ENCODE measurements at regions not wholly inside any gene's neighbourhood (a gene's known extent, or its start where the extent isn't known, plus 50 kb on each side); places are given as distances from the start of the nearest gene placed in this dataset.

DNA sequence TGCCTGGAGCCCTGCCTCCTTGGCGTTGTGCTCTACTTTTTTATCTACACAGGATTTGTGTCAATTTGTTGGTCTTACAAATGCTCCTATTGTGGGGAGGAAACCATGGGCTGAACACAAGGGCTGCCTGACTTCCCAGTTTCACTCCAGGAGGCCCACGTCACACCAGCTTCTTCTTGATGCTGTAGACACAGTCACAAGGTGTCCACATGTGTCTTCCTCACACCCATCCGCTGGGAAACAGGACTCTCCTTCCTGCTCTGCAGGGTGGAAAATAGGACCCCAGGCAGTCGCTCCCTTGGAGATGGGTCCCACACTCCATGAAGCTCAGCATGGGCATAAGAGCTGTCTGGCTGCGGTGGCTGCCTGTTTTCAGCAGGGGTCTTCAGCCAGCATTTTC is 468.2 kb downstream of the EPHA4 start:
- no peak for DNase-seq
- in situ Hi-C loops (cut with MboI; ENCODE audit: low pct_unique_long_range_greater_than_20kb, low sequenced_read_pairs), result no loop called here

DNA sequence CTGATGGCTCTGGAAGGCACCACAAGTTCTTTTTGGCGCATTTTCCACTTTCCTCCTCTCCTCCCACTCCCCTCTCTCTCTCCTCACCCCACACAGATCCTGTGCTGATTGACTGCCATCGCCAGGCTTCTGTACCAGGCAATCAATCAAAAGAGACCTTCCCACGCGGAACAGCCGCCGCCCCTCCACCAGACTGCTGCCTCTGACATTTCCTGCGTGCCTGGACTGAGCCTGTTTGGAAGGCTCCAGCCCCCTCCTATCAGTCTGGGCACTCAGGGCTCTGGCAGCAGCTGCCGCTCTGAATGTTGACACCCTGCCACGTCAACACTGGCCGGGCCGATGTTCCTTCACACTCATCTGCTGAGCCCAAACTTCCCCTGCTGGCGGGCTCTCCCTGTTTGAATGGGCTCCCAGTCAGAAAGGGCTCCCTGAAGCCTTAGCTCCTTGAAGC is 467.7 kb downstream of the EPHA4 start:
- in situ Hi-C loops (cut with MboI; ENCODE audit: low pct_unique_long_range_greater_than_20kb, low sequenced_read_pairs), result no loop called here
- DNase-seq, result no peak

DNA sequence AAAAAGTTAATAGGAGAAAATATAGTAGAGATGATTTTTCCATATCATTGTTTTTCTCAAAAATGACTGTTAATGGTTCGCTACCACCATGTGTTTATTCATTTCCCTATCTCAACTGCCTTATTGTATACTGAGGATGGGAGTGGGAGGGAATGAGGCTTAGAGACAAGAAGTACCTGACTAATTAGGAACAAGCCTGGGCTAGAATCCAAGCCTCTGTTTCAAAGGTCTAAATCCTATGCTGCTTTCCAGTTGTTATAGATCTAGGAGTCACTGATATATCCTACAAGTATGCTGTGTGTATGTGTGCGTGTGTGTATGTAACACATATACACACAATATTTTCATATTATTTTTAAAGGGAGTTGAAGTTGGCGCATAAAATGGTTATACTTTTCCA is 465.9 kb downstream of the EPHA4 start:
- no peak for DNase-seq
- in situ Hi-C loops (cut with MboI; ENCODE audit: low pct_unique_long_range_greater_than_20kb, low sequenced_read_pairs), result no loop called here

DNA sequence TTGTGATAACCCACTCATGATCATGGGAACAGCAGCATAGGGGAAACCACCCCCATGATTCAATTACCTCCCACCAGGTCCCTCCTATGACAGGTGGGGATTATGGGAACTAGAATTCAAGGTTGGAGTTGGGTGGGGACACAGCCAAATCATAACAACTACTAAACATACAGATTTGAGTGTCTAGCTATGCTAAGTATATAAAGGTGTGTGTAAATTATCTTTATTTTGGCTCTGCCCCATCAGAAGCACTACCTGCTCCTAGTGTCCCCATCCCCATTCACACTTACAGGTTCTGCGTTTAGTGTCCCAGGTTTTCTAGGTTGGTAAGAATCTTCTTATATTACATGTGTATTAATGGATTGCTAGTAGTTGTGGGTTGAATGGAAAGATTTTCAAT is 464.7 kb downstream of the EPHA4 start:
- in situ Hi-C loops (cut with MboI; ENCODE audit: low pct_unique_long_range_greater_than_20kb, low sequenced_read_pairs), result no loop called here
- DNase-seq, result no peak

DNA sequence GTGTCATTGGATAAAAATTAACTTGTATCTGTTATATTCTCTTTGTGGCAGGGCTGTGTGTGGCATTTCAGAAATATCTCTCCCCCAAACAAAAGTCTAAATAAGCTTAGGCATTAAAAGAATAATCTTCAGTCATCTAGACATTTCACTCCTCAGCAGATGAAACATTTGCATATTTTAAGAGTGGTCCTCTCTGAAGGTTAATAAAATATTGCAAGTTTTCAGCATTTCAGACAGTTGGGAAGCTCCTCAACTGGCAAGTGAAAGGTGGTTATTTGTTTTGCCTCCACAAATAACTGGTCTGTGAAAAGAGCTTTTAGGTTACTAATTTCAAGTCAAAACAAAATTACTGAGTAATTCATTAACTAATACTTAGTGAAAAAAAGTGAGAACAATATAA is 462.6 kb downstream of the EPHA4 start:
- DNase-seq, result no peak
- in situ Hi-C loops (cut with MboI; ENCODE audit: low pct_unique_long_range_greater_than_20kb, low sequenced_read_pairs), result no loop called here

DNA sequence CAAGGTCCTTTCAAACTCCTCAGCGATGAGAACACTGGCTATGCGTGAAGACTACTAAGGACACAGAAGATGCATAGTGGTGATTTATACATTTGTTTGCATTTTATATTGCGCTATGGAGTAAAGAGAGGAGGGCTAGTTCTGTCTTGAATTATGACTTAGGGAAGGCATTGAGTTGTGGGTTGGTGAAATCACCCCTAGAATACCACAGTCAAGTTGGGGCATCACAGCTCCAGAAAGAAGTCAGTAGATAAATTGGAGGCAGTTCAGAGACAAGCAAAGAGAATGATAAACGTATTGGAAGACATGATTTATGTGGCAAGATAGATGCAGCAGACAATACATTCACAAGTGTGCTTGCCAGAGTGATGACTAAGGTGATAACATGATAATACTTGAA is 460.4 kb downstream of the EPHA4 start:
- DNase-seq, result no peak
- in situ Hi-C loops (cut with MboI; ENCODE audit: low pct_unique_long_range_greater_than_20kb, low sequenced_read_pairs), result no loop called here

DNA sequence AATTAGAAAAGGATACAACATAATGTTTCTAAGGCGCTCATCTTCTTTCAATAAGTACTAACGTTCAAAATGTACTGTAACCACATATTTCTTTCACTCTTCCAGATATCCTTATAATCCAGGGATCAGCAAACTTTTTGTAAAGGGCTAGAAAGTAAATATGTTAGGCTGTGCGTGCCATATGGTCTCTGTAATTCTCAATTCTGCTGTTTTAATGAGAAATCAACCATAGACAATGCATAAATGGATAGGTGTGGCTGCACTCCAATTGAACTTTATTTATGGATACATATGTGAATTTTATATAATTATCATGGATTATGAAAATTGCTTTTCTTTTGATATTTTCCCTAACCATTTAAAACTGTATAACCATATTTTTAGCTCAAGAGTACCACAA is 459.4 kb downstream of the EPHA4 start:
- DNase-seq, result no peak
- in situ Hi-C loops (cut with MboI; ENCODE audit: low pct_unique_long_range_greater_than_20kb, low sequenced_read_pairs), result no loop called here

DNA sequence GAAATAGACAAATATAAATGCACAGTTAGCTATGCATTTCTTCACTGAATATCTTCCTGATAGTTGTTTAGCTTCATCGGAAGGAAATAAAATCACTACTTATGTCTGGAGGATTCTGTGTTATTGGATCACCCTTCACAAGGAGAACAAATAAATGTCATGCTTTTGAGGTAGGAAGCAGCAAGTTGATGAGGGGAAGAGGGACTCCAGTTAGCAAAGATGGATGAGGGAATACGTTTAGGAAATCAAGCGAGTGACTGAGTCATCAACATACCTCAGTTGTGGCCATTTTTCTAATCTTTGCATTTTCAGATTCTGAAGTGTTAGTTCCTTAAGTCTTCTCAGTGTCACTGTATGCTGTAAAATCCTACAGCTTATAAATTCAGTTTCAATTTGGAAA is 456.2 kb downstream of the EPHA4 start:
- no peak for DNase-seq
- in situ Hi-C loops (cut with MboI; ENCODE audit: low pct_unique_long_range_greater_than_20kb, low sequenced_read_pairs), result no loop called here

DNA sequence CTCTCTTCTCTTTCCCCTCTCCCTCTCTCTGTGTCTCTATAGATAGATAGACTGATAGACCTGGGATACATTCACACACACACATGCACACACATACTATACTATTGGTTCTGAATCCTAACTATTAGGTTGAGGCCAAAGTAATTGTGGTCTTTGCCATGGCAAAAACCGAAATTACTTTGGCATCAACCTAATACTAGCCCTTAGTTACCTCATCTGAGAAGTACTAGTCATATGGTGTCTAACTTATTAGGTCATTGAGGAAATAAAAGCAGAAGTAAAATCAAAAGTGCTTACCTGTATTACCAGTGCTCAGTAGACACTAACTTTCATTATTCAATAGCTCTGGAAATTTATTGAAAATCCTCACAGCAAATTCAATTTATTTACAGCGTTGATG is 451.5 kb downstream of the EPHA4 start:
- no peak for DNase-seq
- in situ Hi-C loops (cut with MboI; ENCODE audit: low pct_unique_long_range_greater_than_20kb, low sequenced_read_pairs), result no loop called here

DNA sequence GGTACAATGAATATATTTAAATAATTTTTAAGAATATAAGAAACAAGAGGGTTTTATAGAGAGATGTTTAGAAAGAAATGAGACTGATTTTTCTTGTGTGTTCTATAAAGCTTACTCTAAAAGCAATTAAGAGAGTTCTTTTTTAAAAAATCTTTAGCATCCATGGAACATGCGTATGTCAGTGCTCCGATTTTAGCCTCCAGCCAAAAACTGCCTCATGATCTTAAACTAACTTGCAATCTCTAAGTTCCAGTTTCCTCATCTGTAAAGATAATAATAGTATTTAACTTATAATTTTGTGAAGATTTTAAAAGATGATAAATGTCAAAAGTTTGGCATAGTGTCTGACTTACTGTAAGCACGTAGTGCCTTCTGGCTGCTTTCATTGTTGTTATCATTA is 448.7 kb downstream of the EPHA4 start:
- no peak for DNase-seq
- in situ Hi-C loops (cut with MboI; ENCODE audit: low pct_unique_long_range_greater_than_20kb, low sequenced_read_pairs), result no loop called here

DNA sequence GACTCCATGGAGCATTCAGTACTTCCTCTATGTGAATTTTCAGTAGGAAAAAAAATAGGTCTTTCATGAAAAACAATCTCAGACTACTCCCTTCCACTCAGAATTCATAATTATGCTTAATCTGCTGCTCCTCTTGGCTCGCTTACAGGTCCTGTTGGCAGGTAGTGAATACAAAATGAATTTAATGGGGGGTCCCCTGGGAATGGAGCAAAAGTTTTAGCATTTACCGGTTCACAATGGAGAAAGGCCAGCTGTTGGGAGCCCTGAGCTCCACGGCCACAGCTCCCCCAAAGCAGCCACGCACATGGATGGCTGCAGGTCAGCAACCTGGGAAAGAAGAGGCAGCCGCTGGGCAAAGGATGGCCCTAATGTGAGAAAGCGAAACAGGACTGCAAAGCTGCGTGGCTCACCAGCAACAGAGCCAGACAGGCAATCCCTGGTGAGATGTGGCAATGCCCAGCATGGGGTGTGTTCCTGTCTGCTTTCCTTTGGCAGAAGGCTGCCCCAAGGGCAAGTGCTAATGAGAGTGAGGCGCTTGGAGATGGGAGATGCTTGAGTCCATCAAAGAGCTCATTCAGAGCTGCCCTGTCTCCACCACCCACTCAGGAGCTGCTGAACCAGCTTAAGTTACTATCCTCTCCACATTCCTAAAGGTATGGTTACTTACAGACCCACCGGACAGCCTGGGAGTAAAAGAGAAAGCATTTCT is 447.4 kb downstream of the EPHA4 start:
- in situ Hi-C loops (cut with MboI; ENCODE audit: low pct_unique_long_range_greater_than_20kb, low sequenced_read_pairs), result no loop called here
- no peak for DNase-seq

DNA sequence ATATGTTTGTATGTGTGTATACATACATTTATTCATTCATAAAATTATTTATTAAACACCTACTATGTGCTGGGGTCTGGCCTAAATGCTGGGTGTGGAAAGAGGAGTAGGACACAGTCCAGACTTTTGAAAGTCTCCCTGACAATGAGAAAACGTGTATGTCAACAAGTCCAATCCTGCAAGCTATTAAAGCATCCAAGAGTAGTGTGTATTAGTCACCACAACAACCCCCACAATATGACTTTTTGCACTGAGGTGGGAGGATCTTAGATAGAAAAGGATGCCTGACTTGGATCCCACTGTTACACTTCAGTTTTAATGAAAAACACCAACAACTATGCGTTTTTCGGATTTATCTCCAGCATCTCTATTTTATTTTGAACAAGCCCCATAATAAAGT is 446.4 kb downstream of the EPHA4 start:
- in situ Hi-C loops (cut with MboI; ENCODE audit: low pct_unique_long_range_greater_than_20kb, low sequenced_read_pairs), result no loop called here

DNA sequence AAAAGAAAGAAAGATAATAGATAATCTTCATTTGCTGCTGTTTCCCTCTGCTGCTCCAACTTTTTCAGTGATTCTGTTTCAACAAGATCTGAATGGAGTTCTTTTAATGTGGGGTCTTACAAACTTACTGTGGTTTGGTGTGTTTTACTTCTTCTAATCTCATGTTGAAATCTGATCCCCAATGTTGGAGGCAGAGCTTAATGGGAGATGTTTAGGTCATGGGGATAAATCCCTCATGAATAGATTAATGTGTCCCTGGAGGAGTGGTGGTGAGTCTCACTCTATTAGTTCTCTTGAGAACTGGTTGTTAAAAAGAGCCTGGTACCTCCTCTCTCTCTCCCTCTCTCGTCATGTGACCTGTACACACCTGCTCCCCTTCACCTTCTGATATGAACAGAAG is 442.4 kb downstream of the EPHA4 start:
- in situ Hi-C loops (cut with MboI; ENCODE audit: low pct_unique_long_range_greater_than_20kb, low sequenced_read_pairs), result no loop called here
- DNase-seq, result no peak

More for the DNA sequence above, 446.4 kb downstream of the EPHA4 start:
- no peak for DNase-seq

DNA sequence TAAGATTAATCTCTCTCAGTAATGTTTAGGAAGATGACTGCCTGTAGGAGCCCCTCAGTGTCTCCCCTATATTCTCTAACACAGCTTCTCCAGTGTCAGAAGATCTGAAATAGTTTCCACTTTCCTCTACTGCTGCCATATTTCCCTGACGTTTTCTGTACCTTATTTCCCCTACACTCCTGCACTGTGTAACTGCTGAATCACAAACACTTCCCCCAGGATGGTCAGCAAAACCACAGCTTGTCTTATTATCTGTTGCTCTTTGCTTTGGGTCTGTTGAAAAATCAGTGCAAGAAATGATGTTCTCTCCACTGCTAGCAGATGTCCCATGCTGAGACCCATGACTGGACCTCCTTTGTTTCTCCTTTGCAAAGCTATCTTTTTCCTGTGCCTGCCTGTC is 441.7 kb downstream of the EPHA4 start:
- in situ Hi-C loops (cut with MboI; ENCODE audit: low pct_unique_long_range_greater_than_20kb, low sequenced_read_pairs), result no loop called here
- DNase-seq, result no peak

DNA sequence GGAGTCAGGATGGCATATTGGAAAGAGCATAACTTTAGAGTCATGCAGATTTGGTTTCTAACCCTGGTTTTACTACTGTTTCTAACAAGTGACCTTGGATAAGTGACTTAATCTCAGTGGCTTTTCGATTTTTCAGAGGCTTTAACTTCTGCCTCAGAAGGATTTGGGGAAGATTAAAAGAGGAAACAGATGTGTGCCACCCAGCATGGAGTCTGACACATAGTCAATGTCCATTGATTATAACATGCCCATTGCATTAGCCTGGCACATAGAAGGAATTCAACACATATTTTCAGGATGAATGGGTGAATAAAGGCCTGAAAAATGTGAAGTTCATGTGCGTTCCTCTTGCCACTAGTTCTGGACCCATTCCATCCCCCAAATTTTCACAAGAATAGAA is 438.2 kb downstream of the EPHA4 start:
- no peak for DNase-seq
- in situ Hi-C loops (cut with MboI; ENCODE audit: low pct_unique_long_range_greater_than_20kb, low sequenced_read_pairs), result no loop called here

DNA sequence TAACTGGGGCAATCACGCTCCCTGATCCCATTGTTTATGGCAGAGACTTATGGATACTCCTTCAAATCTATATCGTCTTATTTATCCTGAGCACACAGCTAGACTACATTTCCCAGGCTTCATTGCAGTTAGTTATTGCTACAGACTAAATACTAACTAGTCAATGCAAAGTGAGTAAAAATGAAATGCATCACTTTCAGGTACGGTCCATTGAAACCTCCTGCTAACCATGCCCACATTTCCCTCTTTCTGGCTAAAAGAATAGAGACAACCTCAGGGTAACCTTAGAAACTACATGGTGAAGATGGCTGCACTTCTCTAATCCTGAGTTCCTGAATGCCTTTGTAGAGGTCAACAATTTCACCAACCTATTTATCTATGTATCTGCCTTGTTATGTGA is 437.4 kb downstream of the EPHA4 start:
- in situ Hi-C loops (cut with MboI; ENCODE audit: low pct_unique_long_range_greater_than_20kb, low sequenced_read_pairs), result no loop called here
- DNase-seq, result no peak

DNA sequence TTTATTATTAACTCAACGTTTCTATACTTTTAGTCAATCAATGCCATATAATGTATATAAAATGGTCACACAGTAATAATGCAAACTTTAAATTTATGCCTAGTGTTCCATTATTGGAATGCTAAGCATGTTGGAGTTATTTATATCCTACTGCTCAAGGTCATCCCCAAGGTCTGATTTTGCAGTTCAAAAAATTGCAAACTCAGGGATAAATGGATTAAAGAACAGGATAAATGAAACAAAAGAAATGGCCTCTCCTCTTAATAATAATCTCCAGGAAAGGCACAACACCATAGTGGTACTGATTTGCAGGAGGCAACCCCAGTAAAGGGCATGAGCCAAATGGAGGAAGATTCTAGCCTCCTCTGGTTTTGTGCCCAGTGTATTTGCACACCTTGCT is 436.4 kb downstream of the EPHA4 start:
- no peak for DNase-seq
- in situ Hi-C loops (cut with MboI; ENCODE audit: low pct_unique_long_range_greater_than_20kb, low sequenced_read_pairs), result no loop called here

DNA sequence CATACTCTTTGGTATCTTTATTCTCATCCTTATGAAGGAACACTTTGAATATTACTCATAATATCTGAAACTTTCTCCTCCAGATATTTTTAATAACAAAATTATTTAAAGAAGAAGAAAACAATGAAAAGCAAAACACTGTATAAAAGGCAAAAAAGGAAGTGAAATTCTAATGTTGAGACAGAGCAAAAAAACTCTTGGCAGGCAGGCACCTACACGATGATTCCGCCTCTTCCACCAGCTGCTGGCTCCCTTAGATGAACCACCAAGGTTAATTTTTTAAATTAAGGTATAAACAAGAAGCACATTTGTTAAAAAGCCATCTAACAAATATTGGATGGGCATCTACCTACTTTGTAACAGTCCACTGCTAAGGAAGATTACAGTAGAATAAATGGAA is 434.7 kb downstream of the EPHA4 start:
- in situ Hi-C loops (cut with MboI; ENCODE audit: low pct_unique_long_range_greater_than_20kb, low sequenced_read_pairs), result no loop called here
- DNase-seq, result no peak

DNA sequence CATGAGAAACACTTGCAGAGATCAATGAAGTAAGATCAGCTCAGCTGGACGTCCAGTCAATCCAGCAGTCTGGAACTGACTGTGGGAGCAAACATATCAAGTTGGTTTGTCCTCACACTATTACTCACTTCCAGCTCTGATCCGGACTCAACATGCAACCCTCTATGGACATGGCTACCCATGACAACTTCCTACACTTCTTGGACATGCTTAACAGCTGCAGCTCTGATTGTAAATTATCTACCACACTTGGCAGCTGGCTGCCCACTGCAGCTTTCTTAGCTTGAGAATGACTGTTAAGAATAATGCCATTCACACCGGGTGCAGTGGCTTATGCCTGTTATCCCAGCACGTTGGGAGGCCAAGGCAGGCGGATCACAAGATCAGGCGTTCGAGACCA is 429.8 kb downstream of the EPHA4 start:
- DNase-seq, result no peak
- in situ Hi-C loops (cut with MboI; ENCODE audit: low pct_unique_long_range_greater_than_20kb, low sequenced_read_pairs), result no loop called here

DNA sequence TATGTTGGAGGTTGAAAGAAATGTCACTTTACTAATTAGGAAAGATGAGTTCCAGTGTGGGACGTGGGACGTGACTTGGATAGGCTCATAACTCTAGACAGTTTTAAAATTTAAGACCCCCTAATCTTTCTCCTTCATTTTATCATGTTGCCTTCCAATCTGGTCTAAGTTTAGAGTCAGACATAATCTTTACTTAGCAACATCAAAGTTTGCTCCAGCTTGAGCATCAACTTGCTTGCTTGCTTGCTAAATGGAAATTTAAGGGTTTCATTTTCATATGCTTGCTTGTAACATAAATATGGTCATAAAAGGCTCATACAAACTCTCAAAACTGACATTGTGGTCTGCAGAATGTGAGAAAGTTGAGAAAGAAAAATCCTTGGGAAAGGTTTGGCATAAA is 428.9 kb downstream of the EPHA4 start:
- in situ Hi-C loops (cut with MboI; ENCODE audit: low pct_unique_long_range_greater_than_20kb, low sequenced_read_pairs), result no loop called here
- DNase-seq, result no peak

DNA sequence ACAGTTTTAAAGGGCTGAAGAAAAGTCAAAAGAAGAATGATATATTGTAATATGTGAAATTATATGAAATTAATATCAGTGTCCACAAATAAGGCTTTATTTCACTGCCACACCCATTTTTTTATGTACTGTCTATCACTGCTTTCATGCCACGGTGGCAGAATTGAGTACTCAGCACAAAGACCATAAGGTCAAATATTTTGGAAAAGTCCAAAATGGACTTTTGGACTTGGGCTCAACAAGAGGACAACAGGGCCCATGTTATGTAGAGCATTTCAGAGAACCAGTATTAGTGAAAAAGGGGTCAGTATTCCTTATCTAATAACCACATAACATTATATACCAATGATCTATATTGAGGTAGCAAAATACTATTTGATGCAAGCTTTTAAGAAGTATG is 427.2 kb downstream of the EPHA4 start:
- no peak for DNase-seq
- in situ Hi-C loops (cut with MboI; ENCODE audit: low pct_unique_long_range_greater_than_20kb, low sequenced_read_pairs), result no loop called here

DNA sequence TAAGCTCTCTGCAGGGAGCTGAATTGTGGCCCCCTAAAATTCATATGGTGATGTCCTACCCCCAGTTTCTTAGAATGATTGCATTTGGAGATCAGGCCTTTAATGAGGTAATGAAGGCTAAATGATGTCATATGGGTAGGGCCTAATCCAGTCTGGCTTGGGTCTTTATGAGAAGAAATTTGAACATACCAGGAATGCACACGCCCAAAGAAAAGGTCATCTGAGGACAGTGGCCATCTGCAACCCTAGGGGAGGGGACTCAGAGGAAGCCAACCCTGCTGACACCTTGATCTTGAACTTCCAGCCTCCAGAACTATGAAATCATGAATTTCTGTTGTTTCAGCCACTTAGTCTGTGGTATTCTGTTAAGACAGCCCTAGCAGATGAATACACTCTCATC is 426.7 kb downstream of the EPHA4 start:
- DNase-seq, result no peak
- in situ Hi-C loops (cut with MboI; ENCODE audit: low pct_unique_long_range_greater_than_20kb, low sequenced_read_pairs), result no loop called here
